ENCODE measurements at regions not wholly inside any gene's neighbourhood (a gene's known extent, or its start where the extent isn't known, plus 50 kb on each side); places are given as distances from the start of the nearest gene placed in this dataset.

DNA sequence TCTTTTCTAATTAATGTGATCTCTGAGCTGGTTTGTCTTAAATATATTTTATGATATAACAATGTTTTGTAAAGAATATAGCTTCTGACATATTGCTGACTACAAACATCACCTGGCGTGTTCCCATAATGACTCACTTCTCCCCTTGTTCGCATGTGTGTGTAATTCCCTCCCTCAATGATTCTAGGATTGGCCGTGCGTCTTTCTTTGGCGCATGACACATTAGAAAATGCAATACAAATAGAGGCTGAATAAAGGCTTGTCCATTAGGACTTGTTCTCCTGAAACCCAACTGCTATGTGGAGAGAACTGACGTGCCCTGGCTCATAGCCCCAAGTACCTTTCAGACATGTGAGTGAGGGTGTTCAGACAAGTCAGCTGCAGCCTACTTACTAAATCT lies 159.7 kb upstream of the CDH20 start:
- TF ChIP-seq, protein P1, sequence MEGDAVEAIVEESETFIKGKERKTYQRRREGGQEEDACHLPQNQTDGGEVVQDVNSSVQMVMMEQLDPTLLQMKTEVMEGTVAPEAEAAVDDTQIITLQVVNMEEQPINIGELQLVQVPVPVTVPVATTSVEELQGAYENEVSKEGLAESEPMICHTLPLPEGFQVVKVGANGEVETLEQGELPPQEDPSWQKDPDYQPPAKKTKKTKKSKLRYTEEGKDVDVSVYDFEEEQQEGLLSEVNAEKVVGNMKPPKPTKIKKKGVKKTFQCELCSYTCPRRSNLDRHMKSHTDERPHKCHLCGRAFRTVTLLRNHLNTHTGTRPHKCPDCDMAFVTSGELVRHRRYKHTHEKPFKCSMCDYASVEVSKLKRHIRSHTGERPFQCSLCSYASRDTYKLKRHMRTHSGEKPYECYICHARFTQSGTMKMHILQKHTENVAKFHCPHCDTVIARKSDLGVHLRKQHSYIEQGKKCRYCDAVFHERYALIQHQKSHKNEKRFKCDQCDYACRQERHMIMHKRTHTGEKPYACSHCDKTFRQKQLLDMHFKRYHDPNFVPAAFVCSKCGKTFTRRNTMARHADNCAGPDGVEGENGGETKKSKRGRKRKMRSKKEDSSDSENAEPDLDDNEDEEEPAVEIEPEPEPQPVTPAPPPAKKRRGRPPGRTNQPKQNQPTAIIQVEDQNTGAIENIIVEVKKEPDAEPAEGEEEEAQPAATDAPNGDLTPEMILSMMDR (conservative IDR thresholded peaks at IDR 0.05) = no peak
- Histone ChIP-seq H3K27me3 (ENCODE audit: control insufficient read depth, insufficient read depth, low read length, poor library complexity, severe bottlenecking) (no peaks in the 10 kb centered on the region), H3K9ac (ENCODE audit: extremely low read depth, low read length, poor library complexity, severe bottlenecking) (no peak overlapping the region), H3K36me3 (ENCODE audit: control insufficient read depth, insufficient read depth, low read length) (no peaks in the 10 kb centered on the region), H3K9me3 (ENCODE audit: control insufficient read depth, low read length) (peaks cover 9% of the 10 kb centered on the region), H3K27ac (ENCODE audit: low read depth, low read length) (no peak overlapping the region), H3K4me1 (ENCODE audit: control insufficient read depth, insufficient read depth, low read length) (no peaks in the 10 kb centered on the region), H3K4me3 (ENCODE audit: low read length) (no peak overlapping the region)
- H3K27me3 Mint-ChIP-seq (ENCODE audit: insufficient read depth) = no peaks in the 10 kb centered on the region
- no peak overlapping the region for H3K27ac Mint-ChIP-seq
- WGBS, 2 experiments (ENCODE audit: insufficient coverage in 1 of 2, insufficient read length in 1 of 2) = 90 to 92% methylated on average over 4 to 6 of the region's 6 CpGs
- H3K9me3 Mint-ChIP-seq = peaks cover 12% of the 10 kb centered on the region
- DNase-seq = no peak
- no peaks in the 10 kb centered on the region for H3K36me3 Mint-ChIP-seq (ENCODE audit: low read depth)
- H3K4me1 Mint-ChIP-seq = peaks cover 2% of the 10 kb centered on the region
- H3K4me3 Mint-ChIP-seq = no peak overlapping the region

DNA sequence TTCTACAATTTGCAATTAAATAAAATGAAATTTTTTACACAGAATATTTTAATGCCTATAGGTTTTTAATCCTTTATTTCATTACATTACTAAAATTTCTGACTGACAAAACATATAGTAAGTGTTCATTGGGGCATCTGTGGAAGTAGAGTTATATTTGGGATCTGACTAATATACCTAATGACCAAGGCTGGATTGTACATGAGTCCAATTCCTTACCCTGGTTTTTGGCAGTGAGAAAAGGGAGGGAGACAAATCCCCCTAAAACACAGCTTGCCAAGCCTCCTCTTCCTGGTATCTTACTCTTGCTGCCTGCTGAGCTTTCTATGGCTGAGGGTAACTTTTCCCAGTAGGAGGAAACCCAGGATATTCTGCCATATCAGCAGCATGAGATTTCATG lies 149.4 kb upstream of the CDH20 start:
- Mint-ChIP-seq H3K9me3 (no peaks in the 10 kb centered on the region), H3K27ac (no peak overlapping the region), H3K36me3 (ENCODE audit: low read depth) (no peaks in the 10 kb centered on the region), H3K27me3 (ENCODE audit: insufficient read depth) (no peaks in the 10 kb centered on the region), H3K4me3 (no peak overlapping the region), H3K4me1 (no peaks in the 10 kb centered on the region)
- Histone ChIP-seq H3K4me3 (ENCODE audit: low read length) (no peak overlapping the region), H3K27me3 (ENCODE audit: control insufficient read depth, insufficient read depth, low read length, poor library complexity, severe bottlenecking) (no peaks in the 10 kb centered on the region), H3K27ac (ENCODE audit: low read depth, low read length) (no peak overlapping the region), H3K9me3 (ENCODE audit: control insufficient read depth, low read length) (no peaks in the 10 kb centered on the region), H3K9ac (ENCODE audit: extremely low read depth, low read length, poor library complexity, severe bottlenecking) (no peak overlapping the region), H3K36me3 (ENCODE audit: control insufficient read depth, insufficient read depth, low read length) (no peaks in the 10 kb centered on the region), H3K4me1 (ENCODE audit: control insufficient read depth, insufficient read depth, low read length) (no peaks in the 10 kb centered on the region)
- DNase-seq = no peak
- TF ChIP-seq, protein P1 (conservative IDR thresholded peaks at IDR 0.05) = no peak

DNA sequence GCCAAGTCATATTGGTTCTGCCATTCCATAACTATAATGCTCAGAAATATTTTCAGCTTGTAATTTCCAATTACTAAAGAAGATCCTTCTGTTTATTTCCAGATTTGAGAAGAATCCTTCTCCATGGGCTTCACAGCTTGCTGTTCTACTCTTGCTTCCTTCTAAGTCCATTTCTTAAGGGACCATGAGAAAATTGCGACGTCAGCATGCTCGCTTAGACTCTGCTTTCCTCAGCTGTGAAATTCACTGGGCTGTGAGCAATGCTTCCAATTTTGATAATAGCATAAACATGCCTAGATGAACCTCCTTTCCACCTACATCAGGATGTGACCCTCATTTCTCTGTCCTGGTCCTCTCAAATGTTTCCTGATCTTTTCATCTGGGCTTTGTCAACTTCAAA lies 145.3 kb upstream of the CDH20 start:
- no peaks in the 10 kb centered on the region for H3K4me1 ChIP-seq (ENCODE audit: control insufficient read depth, insufficient read depth, low read length)

More for the DNA sequence above, 145.3 kb upstream of the CDH20 start:
- Mint-ChIP-seq H3K4me3 (no peak overlapping the region), H3K9me3 (no peaks in the 10 kb centered on the region), H3K27ac (no peak overlapping the region), H3K4me1 (no peaks in the 10 kb centered on the region), H3K36me3 (ENCODE audit: low read depth) (no peaks in the 10 kb centered on the region), H3K27me3 (ENCODE audit: insufficient read depth) (no peaks in the 10 kb centered on the region)
- Histone ChIP-seq H3K9ac (ENCODE audit: extremely low read depth, low read length, poor library complexity, severe bottlenecking) (no peak overlapping the region), H3K4me3 (ENCODE audit: low read length) (no peak overlapping the region), H3K27ac (ENCODE audit: low read depth, low read length) (no peak overlapping the region), H3K36me3 (ENCODE audit: control insufficient read depth, insufficient read depth, low read length) (no peaks in the 10 kb centered on the region), H3K9me3 (ENCODE audit: control insufficient read depth, low read length) (no peaks in the 10 kb centered on the region), H3K27me3 (ENCODE audit: control insufficient read depth, insufficient read depth, low read length, poor library complexity, severe bottlenecking) (no peaks in the 10 kb centered on the region)
- 96 to 100% methylated on average over 3 of the region's 3 CpGs for WGBS, 2 experiments (ENCODE audit: insufficient coverage in 1 of 2, insufficient read length in 1 of 2)
- TF ChIP-seq, protein P1 (conservative IDR thresholded peaks at IDR 0.05) = no peak
- DNase-seq = no peak
